NCI-H2029 (cell line): ENCODE measurements at regions not wholly inside any gene's neighbourhood (a gene's known extent, or its start where the extent isn't known, plus 50 kb on each side); places are given as distances from the start of the nearest gene placed in this dataset.
"Not testable (repeated sequence)": the region's sequence is repeated elsewhere in the genome, so short reads cannot be mapped to it uniquely, and the experiment has no call there.

ENCODE experiments used
- DNase-seq: peaks from one replicate; lab custom pipeline; 2025; lab: John Stamatoyannopoulos, UW

- no peak for DNase-seq
These were observed 577.9 kb downstream of the IPMK start for GRCh38 chr10:57689596-57690297.

- no peak for DNase-seq
These were observed 587.8 kb downstream of the IPMK start for GRCh38 chr10:57679916-57680315.

GRCh38 chr10:57675125-57675524, 592.6 kb downstream of the IPMK start:
- no peak for DNase-seq

GRCh38 chr10:57673446-57673960, 594.2 kb downstream of the IPMK start:
- DNase-seq: no peak

- DNase-seq: no peak
These were observed 602.9 kb downstream of the IPMK start for GRCh38 chr10:57664815-57665214.

- no peak for DNase-seq
These were observed 604.3 kb downstream of the IPMK start for GRCh38 chr10:57663401-57663800.

GRCh38 chr10:57661206-57661605, 606.5 kb downstream of the IPMK start:
- DNase-seq: no peak

- DNase-seq: no peak
These were observed 610.4 kb downstream of the IPMK start for GRCh38 chr10:57657164-57657765.

- DNase-seq: no peak
These were observed 612.8 kb downstream of the IPMK start for GRCh38 chr10:57654856-57655255.

- not testable (repeated sequence) for DNase-seq
These were observed 622.6 kb downstream of the IPMK start for GRCh38 chr10:57645108-57645507.

- no peak for DNase-seq
These were observed 629.3 kb downstream of the IPMK start for GRCh38 chr10:57638411-57638810.

- no peak for DNase-seq
These were observed 639.0 kb downstream of the IPMK start for GRCh38 chr10:57628592-57629284.

GRCh38 chr10:57627642-57628178, 640.0 kb downstream of the IPMK start:
- peak; percentile 3 for DNase-seq

- DNase-seq: no peak
These were observed 642.7 kb downstream of the IPMK start for GRCh38 chr10:57624856-57625592.

- DNase-seq: no peak
These were observed 643.6 kb downstream of the IPMK start for GRCh38 chr10:57624066-57624465.

GRCh38 chr10:57621466-57621865, 646.2 kb downstream of the IPMK start:
- no peak for DNase-seq

GRCh38 chr10:57605948-57606485, 661.7 kb downstream of the IPMK start:
- no peak for DNase-seq

- no peak for DNase-seq
These were observed 668.3 kb downstream of the IPMK start for GRCh38 chr10:57599440-57599839.

- DNase-seq: no peak
These were observed 673.6 kb downstream of the IPMK start for GRCh38 chr10:57593983-57594573.

- no peak for DNase-seq
These were observed 687.8 kb downstream of the IPMK start for GRCh38 chr10:57579926-57580325.

- DNase-seq: no peak
These were observed 705.5 kb downstream of the IPMK start for GRCh38 chr10:57562211-57562610.
